Vagina (tissue), 2 donors: ENCODE measurements at regions not wholly inside any gene's neighbourhood (a gene's known extent, or its start where the extent isn't known, plus 50 kb on each side); places are given as distances from the start of the nearest gene placed in this dataset.

ENCODE experiments used
- CTCF ChIP-seq, 3 experiments: fragments of 450-650 bp in 2 of 3; fragments of 200-600 bp in 1 of 3; sonication (generic) in 1 of 3; IDR thresholded peaks; one replicate each; pipeline ENCODE4 v1.5.1; 2017 to 2019; ENCODE audit warnings: antibody characterized with exemption in 3 of 3, mild to moderate bottlenecking in 2 of 3, moderate library complexity in 2 of 3
- POLR2A ChIP-seq, 2 donors: fragments of 450-650 bp; IDR thresholded peaks; one replicate each; pipeline ENCODE4 v1.6.1; 2017; ENCODE audit warnings: antibody characterized with exemption in 2 of 2, mild to moderate bottlenecking in 2 of 2, moderate library complexity in 2 of 2
- POLR2AphosphoS5 ChIP-seq, 2 donors: sonication (generic); formaldehyde crosslinking; IDR thresholded peaks; one replicate each; pipeline ENCODE4 v1.9.0; 2017; ENCODE audit warnings: antibody characterized with exemption in 2 of 2, mild to moderate bottlenecking in 2 of 2, low read depth in 1 of 2; ENCODE audit not compliant: insufficient read depth in 1 of 2

GRCh38 chr13:54387625-54388024 is 1359.0 kb downstream of the OLFM4 start:
- no peak for TF ChIP-seq CTCF (IDR thresholded peaks at IDR 0.05)
- no peak for TF ChIP-seq POLR2A (IDR thresholded peaks at IDR 0.05)
- no peak for TF ChIP-seq POLR2AphosphoS5 (IDR thresholded peaks at IDR 0.05; ENCODE audit: insufficient read depth in 1 of 2, low read depth in 1 of 2)
